Activated T-cell treated with anti-CD3 and anti-CD28 coated beads, Interleukin-2, amount 50 U/mL, for 72 hours (primary cell): ENCODE measurements at regions not wholly inside any gene's neighbourhood (a gene's known extent, or its start where the extent isn't known, plus 50 kb on each side); places are given as distances from the start of the nearest gene placed in this dataset.
"Not testable (repeated sequence)": the region's sequence is repeated elsewhere in the genome, so short reads cannot be mapped to it uniquely, and the experiment has no call there.

ENCODE experiments used
- ATAC-seq, 2 donors: fragments of 150-1000 bp; cut with Tn5 transposase; replicated peaks in 1 of 2; 2 replicates each; pipeline ENCODE4 v1.10.0; 2021; ENCODE audit warnings: moderate library complexity in 2 of 2, mild to moderate bottlenecking in 1 of 2
- DNase-seq, 2 donors: peaks; one replicate each; pipeline ENCODE4 v3.0.0; 2021 to 2022; ENCODE audit warnings: mixed read lengths in 1 of 2
- H3K27ac Mint-ChIP-seq: one replicate; pipeline ENCODE4 v1.8.0; 2022; ENCODE audit warnings: mild to moderate bottlenecking, moderate library complexity, mixed read lengths
- H3K27me3 Mint-ChIP-seq: one replicate; pipeline ENCODE4 v1.8.0; 2022; ENCODE audit warnings: low read depth, mixed read lengths
- H3K36me3 Mint-ChIP-seq, 2 donors: one replicate each; pipeline ENCODE4 v1.8.0; 2022; ENCODE audit warnings: mixed read lengths in 2 of 2, mild to moderate bottlenecking in 1 of 2; ENCODE audit not compliant: insufficient read depth in 2 of 2
- H3K4me1 Mint-ChIP-seq: one replicate; pipeline ENCODE4 v1.8.0; 2022; ENCODE audit warnings: low read depth, mixed read lengths
- H3K4me3 Mint-ChIP-seq, 2 donors: one replicate each; pipeline ENCODE4 v1.8.0; 2022; ENCODE audit warnings: mild to moderate bottlenecking in 2 of 2, mixed read lengths in 2 of 2, moderate library complexity in 2 of 2
- H3K9me3 Mint-ChIP-seq, 2 donors: one replicate each; pipeline ENCODE4 v1.8.0; 2022; ENCODE audit warnings: mixed read lengths in 2 of 2

DNA sequence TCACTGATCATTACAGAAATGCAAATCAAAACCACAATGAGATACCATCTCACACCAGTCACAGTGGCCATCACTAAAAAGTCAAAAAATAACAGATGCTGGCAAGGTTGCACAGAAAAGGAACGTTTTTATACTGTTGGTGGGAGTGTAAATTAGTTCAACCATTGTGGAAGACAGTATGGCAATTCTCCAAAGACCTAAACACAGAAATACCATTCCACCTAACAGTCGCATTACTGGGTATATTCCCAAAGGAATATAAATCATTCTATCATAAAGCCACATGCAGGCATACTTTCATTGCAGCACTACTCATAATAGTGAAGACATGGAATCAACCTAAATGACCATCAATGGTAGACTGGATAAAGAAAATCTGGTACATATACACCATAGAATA is 83.2 kb upstream of the ARID5B start:
- H3K36me3 Mint-ChIP-seq, H3K27me3 Mint-ChIP-seq, H3K4me1 Mint-ChIP-seq, H3K9me3 Mint-ChIP-seq, ATAC-seq, H3K4me3 Mint-ChIP-seq, DNase-seq, H3K27ac Mint-ChIP-seq: not testable (repeated sequence)

DNA sequence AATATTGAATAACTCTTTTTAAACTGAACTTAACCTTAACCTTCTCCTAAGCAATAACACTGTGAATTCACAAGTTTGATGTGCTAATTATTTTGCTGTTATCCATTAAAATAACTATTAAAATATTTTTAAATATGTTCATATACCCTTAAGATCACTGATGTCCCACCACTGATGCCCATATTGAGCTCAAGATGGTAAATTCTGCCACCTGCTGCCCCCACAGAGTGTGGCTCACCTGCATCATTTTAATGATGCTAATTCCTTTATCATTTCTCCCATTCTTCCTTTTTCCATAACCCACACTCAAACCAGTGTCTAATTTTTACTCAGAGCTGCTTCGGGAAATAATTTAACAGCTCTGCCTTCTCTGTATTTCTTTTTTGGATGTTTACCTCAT is 82.3 kb upstream of the ARID5B start:
- H3K9me3 Mint-ChIP-seq: no peaks in the 10 kb centered on the region
- no peaks in the 10 kb centered on the region for H3K36me3 Mint-ChIP-seq
- H3K4me1 Mint-ChIP-seq: no peaks in the 10 kb centered on the region
- H3K4me3 Mint-ChIP-seq: no peak overlapping the region
- DNase-seq: no peak
- no peaks in the 10 kb centered on the region for H3K27me3 Mint-ChIP-seq
- no peak for ATAC-seq
- no peak overlapping the region for H3K27ac Mint-ChIP-seq

DNA sequence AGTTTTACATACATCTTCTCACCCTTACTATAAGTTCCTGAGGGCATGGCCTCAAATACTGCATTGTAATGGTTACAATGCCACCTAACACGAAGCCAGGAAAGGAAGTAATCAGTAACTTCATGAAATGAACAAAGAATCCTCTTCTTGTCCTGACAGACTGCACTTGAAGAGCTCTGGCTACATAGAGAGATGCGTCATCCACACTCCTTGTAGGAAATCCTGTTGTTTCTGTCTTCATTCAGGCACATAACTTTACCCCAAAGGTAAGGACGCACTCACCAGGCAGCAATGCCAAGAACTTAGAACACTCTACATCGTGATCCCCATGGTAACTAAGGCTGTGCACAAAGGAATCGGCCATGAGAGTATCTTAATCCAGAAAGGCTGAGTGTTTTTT is 80.3 kb upstream of the ARID5B start:
- DNase-seq: no peak
- no peak overlapping the region for H3K4me3 Mint-ChIP-seq
- H3K36me3 Mint-ChIP-seq: no peaks in the 10 kb centered on the region
- no peaks in the 10 kb centered on the region for H3K9me3 Mint-ChIP-seq
- no peak for ATAC-seq
- no peak overlapping the region for H3K27ac Mint-ChIP-seq
- H3K4me1 Mint-ChIP-seq: no peaks in the 10 kb centered on the region
- H3K27me3 Mint-ChIP-seq: no peaks in the 10 kb centered on the region

DNA sequence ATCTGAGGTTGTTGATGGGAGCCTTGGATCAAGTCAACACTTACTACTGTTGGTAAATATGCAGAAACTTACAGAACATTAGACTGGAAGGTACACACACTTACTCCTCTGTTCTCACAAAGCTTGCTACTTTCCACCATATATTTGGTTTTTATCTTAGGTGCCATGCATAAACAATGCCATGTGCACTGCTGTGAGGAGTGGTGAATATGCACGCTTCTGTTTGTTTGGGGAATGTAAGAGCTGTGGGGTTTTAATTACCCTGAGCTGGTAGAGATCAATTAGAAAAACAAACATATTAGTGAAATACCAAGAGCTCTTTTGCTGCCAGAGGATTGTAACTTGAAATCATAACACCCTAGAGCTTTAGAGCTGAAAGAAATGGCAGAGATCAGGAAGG is 79.8 kb upstream of the ARID5B start:
- Mint-ChIP-seq H3K27ac (no peak overlapping the region), H3K9me3 (no peaks in the 10 kb centered on the region), H3K4me1 (no peaks in the 10 kb centered on the region), H3K4me3 (no peak overlapping the region), H3K36me3 (no peaks in the 10 kb centered on the region), H3K27me3 (no peaks in the 10 kb centered on the region)
- DNase-seq (no peak), ATAC-seq (no peak)

DNA sequence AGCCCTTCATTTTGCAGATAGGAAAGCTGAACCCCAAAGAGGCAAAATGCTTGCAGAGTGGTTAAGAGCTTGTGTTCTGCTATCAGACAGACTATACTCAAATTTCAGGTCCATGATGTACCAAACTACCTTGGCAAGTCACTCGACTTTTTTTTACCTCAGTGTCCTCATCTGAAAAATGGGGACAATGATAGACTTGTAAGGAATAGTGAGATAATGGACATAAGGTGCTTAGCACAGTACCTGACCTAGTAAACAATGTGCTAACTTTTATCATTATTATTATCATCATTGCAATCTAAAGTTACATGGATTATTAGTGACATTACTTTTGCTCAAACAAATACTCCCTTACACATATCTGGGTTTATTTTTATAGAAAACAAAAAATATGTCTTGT is 79.4 kb upstream of the ARID5B start:
- H3K9me3 Mint-ChIP-seq: no peaks in the 10 kb centered on the region
- H3K27me3 Mint-ChIP-seq: no peaks in the 10 kb centered on the region
- H3K27ac Mint-ChIP-seq: no peak overlapping the region
- DNase-seq: no peak
- no peak for ATAC-seq
- H3K36me3 Mint-ChIP-seq: no peaks in the 10 kb centered on the region
- H3K4me1 Mint-ChIP-seq: no peaks in the 10 kb centered on the region
- no peak overlapping the region for H3K4me3 Mint-ChIP-seq

DNA sequence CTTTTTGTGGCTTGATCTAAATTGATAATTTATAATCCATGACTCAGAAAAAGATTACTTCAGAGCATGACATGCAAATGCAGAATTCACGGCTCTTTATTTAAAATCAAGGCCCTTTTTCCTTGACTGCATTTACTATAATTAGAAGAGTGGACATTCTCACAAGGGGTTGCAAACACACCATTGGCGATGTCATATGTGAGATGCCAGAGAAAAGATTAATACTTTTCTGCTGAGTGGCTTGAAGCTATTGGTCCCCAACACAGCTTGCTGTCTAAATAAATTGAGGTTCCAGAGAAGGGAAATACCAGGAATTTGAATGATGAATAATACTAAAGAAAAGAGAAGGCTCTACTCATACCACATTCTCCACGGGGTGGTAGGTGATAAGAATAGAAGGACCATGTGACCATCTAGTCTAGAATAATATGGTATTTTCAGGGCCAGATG is 78.7 kb upstream of the ARID5B start:
- Mint-ChIP-seq H3K4me1 (no peaks in the 10 kb centered on the region), H3K9me3 (no peaks in the 10 kb centered on the region), H3K27me3 (no peaks in the 10 kb centered on the region), H3K4me3 (no peak overlapping the region), H3K27ac (no peak overlapping the region), H3K36me3 (no peaks in the 10 kb centered on the region)
- ATAC-seq (no peak), DNase-seq (no peak)

DNA sequence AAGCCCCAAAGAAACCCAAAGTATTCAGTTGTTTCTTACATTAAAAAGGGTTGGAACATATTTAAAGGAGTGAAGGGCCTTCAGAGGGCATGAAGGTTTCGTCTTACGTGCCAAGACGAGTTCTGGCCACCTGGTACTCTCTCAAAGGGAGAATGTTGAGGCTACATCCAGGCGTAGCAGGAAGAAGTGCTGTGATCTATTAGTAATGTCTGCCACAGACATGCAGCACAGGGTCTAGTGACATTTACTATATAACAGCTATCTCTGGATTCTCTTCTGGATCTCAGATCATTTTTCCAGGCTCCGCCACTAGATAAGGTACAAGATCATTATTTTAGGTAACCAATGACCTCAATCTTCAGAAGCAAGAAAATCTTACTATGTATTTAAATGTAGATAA is 76.5 kb upstream of the ARID5B start:
- Mint-ChIP-seq H3K4me1 (no peaks in the 10 kb centered on the region), H3K36me3 (no peaks in the 10 kb centered on the region), H3K4me3 (no peak overlapping the region), H3K9me3 (peaks cover 0 to 2% of the 10 kb centered on the region in 2 donors), H3K27ac (no peak overlapping the region), H3K27me3 (no peaks in the 10 kb centered on the region)
- ATAC-seq: no peak
- DNase-seq: no peak

DNA sequence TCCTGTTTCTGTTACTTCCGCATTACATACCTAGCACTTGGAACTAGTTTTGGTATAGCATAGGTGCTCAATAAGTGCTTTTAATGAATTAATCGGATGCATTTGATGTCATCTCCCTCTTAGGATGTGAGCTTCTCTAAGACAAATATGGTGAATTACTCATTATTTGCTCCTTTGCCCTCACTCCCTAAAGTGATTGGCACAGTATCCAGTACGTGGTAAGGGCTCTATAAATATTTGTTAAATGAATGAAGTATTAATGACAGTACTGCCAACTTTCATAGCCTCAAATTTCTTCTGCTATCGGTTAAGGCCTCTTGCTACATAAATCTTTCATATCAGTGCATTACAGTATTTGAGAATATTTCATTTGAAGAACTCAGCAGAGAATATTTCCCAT is 75.9 kb upstream of the ARID5B start:
- Mint-ChIP-seq H3K4me3 (no peak overlapping the region), H3K27ac (no peak overlapping the region), H3K4me1 (no peaks in the 10 kb centered on the region), H3K27me3 (no peaks in the 10 kb centered on the region), H3K9me3 (peaks cover 0 to 2% of the 10 kb centered on the region in 2 donors), H3K36me3 (no peaks in the 10 kb centered on the region)
- DNase-seq (no peak), ATAC-seq (no peak)

DNA sequence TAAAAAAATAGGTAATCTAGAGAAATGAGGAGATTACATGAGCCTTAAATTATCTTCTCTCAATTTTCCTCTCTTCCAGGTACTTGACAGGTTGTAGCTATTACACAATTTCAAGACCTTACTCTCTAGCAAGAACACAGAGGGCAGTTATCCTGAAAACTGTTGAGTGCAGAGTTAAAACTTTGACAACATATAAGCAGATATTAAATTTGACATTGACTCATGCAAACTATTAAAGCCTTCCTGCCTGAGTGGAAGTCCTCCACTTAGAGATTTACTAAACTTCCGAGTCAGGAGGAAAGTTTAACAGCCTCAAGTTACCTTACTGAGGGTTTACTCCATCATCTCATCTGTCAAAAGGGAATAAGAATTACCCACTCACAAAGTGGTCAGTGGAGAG is 73.5 kb upstream of the ARID5B start:
- no peaks in the 10 kb centered on the region for H3K36me3 Mint-ChIP-seq
- no peak overlapping the region for H3K27ac Mint-ChIP-seq
- ATAC-seq: no peak
- H3K9me3 Mint-ChIP-seq: peaks cover 0 to 2% of the 10 kb centered on the region in 2 donors
- no peaks in the 10 kb centered on the region for H3K27me3 Mint-ChIP-seq
- no peak overlapping the region for H3K4me3 Mint-ChIP-seq
- H3K4me1 Mint-ChIP-seq: no peaks in the 10 kb centered on the region
- no peak for DNase-seq

DNA sequence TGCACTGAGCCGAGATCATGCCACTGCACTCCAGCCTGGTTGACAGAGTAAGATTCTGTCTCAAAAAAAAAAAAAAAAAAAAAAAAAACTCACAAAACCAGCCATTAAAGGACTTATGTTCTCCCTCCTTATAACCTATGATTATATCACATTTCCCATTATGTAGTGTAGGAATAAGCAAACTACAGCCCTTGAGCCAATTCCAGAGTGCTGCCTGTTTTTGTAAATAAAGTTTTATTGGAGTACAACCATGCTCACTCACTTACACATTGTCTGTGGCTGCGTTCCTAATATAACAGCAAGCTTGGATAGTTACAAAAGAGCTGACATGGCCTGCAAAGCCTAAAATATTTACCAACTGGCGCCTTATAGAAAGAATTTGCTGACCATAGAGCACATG is 72.7 kb upstream of the ARID5B start:
- Mint-ChIP-seq H3K36me3 (no peaks in the 10 kb centered on the region), H3K9me3 (peaks cover 0 to 2% of the 10 kb centered on the region in 2 donors), H3K27ac (no peak overlapping the region), H3K27me3 (no peaks in the 10 kb centered on the region), H3K4me3 (no peak overlapping the region), H3K4me1 (no peaks in the 10 kb centered on the region)
- DNase-seq (no peak), ATAC-seq (no peak)

DNA sequence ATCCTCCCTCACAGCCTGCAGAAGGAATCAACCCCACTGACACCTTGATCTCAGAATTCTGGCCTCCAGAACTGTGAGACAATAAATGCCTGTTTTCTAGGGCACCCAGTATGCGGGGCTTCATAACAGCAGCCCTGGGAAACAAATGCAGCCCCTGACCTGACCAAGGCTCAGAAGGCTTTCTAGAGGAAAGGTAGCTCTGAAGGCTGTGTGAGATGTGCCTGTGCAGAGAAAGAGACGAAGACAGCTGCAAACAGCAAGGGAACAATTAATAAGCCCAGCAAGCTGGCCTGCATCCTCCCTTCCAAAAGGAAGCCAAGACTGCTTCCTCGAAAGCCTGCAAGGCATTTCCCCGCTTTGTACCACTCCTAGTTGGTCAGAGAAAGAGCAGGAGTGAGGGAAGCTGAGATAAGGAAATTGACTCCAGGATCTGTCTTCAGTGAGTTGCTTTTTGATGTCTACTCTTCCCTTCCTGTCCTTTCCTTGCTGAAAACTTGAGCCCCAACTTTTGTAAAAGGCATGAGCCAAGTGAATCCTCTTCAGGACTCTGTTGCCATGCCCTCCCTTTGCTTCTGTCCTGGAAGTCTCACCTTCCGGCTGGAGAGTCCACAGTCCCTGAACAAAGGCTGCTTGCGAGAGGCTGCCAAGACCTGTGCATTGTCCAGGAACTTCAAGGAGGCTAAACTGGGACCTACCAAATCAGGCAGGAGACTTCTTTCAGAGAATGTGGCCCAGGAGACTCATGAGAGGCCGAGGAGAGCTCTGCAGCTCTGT is 71.2 kb upstream of the ARID5B start:
- DNase-seq (no peak), ATAC-seq (no peak)
- Mint-ChIP-seq H3K9me3 (peaks cover 0 to 2% of the 10 kb centered on the region in 2 donors), H3K36me3 (no peaks in the 10 kb centered on the region), H3K27me3 (no peaks in the 10 kb centered on the region), H3K4me1 (peaks cover 5% of the 10 kb centered on the region), H3K27ac (no peak overlapping the region), H3K4me3 (no peak overlapping the region)

DNA sequence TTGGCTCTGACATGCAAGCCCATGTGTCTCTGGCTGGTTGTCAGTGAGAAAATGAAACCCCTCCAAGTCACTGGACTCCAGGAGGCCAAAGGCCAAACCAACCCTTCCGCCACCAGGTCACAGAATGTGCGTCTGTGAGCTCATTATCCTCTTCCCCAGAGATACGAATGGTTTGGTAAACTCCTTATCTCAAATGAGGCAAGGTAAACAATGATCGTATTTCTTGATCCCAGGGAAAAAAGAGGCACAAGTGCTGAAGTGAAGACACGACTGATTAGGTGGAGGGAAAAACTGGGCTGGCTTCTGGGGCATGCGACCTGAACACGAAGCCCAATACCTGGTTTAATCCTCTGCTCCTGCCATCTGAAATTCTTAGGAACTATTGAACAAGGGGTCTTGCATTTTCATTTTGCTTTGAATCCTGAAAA is 70.6 kb upstream of the ARID5B start:
- Mint-ChIP-seq H3K4me3 (no peak overlapping the region), H3K36me3 (no peaks in the 10 kb centered on the region), H3K27me3 (no peaks in the 10 kb centered on the region), H3K4me1 (peaks cover 11% of the 10 kb centered on the region), H3K9me3 (peaks cover 0 to 2% of the 10 kb centered on the region in 2 donors), H3K27ac (no peak overlapping the region)
- ATAC-seq: no peak
- no peak for DNase-seq

DNA sequence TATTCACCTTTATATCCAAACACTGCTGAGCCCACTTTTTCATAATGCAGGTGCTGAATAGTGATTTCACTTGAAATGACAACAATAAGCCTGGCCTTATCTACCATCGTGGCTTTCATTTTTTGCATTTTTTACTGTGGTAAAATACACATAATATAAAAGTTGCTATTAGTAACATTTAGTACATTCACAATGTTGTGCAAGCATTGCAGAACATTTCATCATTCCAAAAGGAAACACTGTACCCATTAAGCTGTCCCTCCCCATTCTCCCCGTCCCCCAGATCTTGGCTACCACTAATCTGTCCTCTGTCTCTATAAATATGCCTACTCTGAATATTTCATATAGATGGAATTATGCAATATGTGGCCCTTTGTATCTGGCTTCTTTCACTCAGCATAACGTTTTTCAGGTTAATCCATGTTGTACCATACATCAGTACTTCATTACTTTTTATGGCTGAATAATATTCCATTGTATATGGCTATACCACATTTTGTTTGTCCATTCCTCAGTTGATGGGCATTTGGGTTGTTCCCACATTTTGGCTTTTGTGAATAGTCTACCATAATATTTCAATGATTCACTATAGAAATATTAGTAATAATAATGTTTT is 68.5 kb upstream of the ARID5B start:
- H3K27me3 Mint-ChIP-seq: no peaks in the 10 kb centered on the region
- DNase-seq: no peak
- no peaks in the 10 kb centered on the region for H3K36me3 Mint-ChIP-seq
- no peak overlapping the region for H3K4me3 Mint-ChIP-seq
- peaks cover 0 to 2% of the 10 kb centered on the region in 2 donors for H3K9me3 Mint-ChIP-seq
- no peak for ATAC-seq
- H3K4me1 Mint-ChIP-seq: peaks cover 29% of the 10 kb centered on the region
- no peak overlapping the region for H3K27ac Mint-ChIP-seq

DNA sequence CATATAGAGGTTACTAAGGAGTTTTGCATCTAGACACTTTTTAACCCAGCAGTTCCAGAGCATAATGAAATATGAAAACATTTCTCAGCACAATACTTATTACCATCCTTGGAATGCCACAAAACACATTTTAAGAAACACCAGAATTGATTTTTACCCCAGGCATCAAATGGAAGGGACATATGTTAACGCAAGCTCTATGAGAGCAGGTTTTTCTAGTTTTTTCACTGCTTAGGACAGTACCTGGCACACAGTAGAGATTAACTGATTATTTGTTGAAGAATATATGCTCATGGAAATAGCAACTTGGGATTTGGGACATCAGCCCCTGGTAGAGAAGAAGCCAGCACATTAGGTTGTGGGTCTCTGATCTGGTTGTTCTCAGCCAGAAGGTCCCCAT is 67.0 kb upstream of the ARID5B start:
- ATAC-seq: no peak
- H3K27ac Mint-ChIP-seq: no peak overlapping the region
- DNase-seq: no peak
- no peak overlapping the region for H3K4me3 Mint-ChIP-seq
- no peaks in the 10 kb centered on the region for H3K9me3 Mint-ChIP-seq
- H3K36me3 Mint-ChIP-seq: no peaks in the 10 kb centered on the region
- H3K4me1 Mint-ChIP-seq: peaks cover 29% of the 10 kb centered on the region
- no peaks in the 10 kb centered on the region for H3K27me3 Mint-ChIP-seq
